ENCODE measurements at regions not wholly inside any gene's neighbourhood (a gene's known extent, or its start where the extent isn't known, plus 50 kb on each side); places are given as distances from the start of the nearest gene placed in this dataset.

DNA sequence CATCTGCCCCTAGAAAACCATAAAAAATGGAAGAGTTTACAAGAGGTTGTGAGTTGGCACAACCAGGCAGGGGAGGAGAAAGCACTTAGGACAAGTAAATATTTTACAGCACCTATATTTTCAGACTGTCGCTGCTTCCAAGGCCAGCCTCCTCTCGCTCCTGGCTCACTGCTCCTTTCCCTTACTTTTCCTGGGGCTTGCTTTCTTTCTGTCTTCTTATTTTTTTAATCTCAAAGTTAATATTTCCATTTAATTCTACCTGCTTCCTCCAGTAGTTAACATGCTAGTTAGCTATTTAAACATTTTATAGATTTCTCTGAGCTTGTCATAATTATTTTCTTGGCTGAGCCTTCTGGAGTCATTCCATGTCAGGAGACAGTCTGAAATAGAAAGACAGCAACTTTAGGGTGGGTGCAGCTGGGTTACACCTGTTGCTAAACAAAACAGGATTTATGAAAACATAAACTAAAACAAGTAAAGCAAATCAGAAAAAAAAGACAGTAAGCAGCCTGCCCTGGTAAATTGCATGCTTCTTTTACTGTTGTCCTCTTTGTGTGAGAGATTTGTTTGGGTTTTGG, 330.1 kb downstream of the DLEU7 start:
- WGBS, 3 donors: 18 to 34% (median 28%) methylated on average over 2 of the region's 2 CpGs
- TF ChIP-seq EP300 (IDR thresholded peaks at IDR 0.05) (no peak), POLR2A (IDR thresholded peaks at IDR 0.05) (no peak)
- TF ChIP-seq, protein P1, sequence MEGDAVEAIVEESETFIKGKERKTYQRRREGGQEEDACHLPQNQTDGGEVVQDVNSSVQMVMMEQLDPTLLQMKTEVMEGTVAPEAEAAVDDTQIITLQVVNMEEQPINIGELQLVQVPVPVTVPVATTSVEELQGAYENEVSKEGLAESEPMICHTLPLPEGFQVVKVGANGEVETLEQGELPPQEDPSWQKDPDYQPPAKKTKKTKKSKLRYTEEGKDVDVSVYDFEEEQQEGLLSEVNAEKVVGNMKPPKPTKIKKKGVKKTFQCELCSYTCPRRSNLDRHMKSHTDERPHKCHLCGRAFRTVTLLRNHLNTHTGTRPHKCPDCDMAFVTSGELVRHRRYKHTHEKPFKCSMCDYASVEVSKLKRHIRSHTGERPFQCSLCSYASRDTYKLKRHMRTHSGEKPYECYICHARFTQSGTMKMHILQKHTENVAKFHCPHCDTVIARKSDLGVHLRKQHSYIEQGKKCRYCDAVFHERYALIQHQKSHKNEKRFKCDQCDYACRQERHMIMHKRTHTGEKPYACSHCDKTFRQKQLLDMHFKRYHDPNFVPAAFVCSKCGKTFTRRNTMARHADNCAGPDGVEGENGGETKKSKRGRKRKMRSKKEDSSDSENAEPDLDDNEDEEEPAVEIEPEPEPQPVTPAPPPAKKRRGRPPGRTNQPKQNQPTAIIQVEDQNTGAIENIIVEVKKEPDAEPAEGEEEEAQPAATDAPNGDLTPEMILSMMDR (IDR thresholded peaks at IDR 0.05): no peak
- no peaks in the 10 kb centered on the region for H3K36me3 ChIP-seq
- H3K9me3 ChIP-seq: peaks cover 0 to 2% of the 10 kb centered on the region in 2 donors
- intact Hi-C loops (cut with DNase I): loop anchor here in 1 of 4 donors (10.0 kb wide), 1 partner anchor 429 kb away; no protein-coding TSS in a partner anchor
- peak overlapping the region in 1 of 2 donors; percentile 55 for H3K27ac ChIP-seq
- H3K4me3 ChIP-seq: no peak overlapping the region
- no peak for DNase-seq
- H3K4me1 ChIP-seq (ENCODE audit: insufficient read depth): peaks cover 5% of the 10 kb centered on the region
- no peaks in the 10 kb centered on the region for H3K27me3 ChIP-seq

DNA sequence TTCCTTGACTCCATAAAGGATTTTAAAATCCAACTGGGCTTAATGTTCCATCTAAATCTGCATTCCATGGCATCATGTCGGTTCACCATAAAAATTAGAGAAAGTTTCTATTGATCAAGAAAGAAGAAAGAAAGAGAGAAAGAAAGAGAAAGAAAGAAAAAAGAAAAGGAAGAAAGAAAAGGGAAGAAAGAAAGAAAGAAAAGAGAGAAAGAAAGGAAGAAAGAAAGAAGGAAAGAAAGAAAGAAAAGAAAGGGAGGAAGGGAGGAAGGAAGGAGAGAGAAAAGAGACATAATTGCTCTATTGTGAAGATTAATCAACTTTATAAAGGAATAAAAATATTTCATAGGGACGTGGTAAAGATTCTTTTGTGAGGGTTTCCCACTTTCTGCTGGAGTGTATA, 329.2 kb downstream of the DLEU7 start:
- peaks cover 0 to 1% of the 10 kb centered on the region in 2 donors for H3K9me3 ChIP-seq
- WGBS, 3 donors: 90 to 92% (median 92%) methylated on average over 2 of the region's 2 CpGs
- H3K27ac ChIP-seq: no peak overlapping the region
- intact Hi-C loops (cut with DNase I): loop anchor here in 1 of 4 donors (10.0 kb wide), 1 partner anchor 429 kb away; no protein-coding TSS in a partner anchor
- no peak for DNase-seq
- H3K4me3 ChIP-seq: no peak overlapping the region
- no peaks in the 10 kb centered on the region for H3K36me3 ChIP-seq
- H3K27me3 ChIP-seq: no peaks in the 10 kb centered on the region
- peaks cover 4% of the 10 kb centered on the region for H3K4me1 ChIP-seq (ENCODE audit: insufficient read depth)
- TF ChIP-seq EP300 (IDR thresholded peaks at IDR 0.05): no peak
- TF ChIP-seq POLR2A (IDR thresholded peaks at IDR 0.05): no peak
- TF ChIP-seq, protein P1 (IDR thresholded peaks at IDR 0.05): no peak

DNA sequence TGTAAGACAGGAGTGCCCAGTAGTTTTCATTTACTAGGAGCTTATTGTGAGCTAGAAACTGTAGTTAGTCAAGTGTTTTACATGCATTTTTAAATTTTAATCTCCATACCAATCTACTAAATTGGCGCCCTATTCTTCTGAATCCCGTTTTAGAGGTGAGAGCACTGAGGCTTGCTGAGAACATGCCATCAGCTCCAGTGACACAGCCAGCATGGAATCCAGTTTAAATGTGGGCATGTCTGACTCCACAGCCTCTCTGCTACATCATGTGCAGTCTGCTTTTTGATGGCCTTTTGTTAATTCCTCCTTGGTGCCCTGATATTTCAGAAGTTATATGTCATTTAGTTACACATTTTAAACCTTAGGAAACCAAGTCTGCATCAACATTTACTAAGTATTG, 325.4 kb downstream of the DLEU7 start:
- Histone ChIP-seq H3K27me3 (no peaks in the 10 kb centered on the region), H3K27ac (no peak overlapping the region), H3K9me3 (no peaks in the 10 kb centered on the region), H3K4me1 (ENCODE audit: insufficient read depth) (peaks cover 6% of the 10 kb centered on the region), H3K36me3 (no peaks in the 10 kb centered on the region), H3K4me3 (no peak overlapping the region)
- intact Hi-C loops (cut with DNase I): loop anchor here in 1 of 4 donors (10.0 kb wide), 1 partner anchor 433 kb away; no protein-coding TSS in a partner anchor
- TF ChIP-seq, protein P1 (IDR thresholded peaks at IDR 0.05): no peak
- no peak for DNase-seq
- 91 to 96% (median 92%) methylated on average over 2 of the region's 2 CpGs for WGBS, 3 donors

DNA sequence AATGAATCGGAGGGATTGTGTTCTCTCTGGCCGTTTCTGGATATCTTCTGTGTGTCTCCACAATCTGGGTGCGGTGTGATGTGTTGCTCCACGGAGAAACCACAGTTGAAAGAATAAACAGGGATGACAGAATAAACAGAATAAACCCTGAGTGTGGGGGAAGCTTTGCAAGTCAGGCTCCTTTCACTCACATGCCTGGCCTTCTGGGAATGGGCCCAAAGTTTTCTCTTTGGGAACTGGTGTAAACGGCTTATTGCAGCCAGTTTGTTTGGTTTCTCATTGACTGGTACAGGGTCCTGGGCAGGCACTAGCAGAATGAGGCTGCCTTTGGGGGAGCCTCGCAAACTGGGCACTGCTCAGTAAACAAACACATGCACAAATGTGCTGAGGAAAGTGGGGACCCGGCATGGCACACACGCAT, 324.7 kb downstream of the DLEU7 start:
- no peak overlapping the region for H3K4me3 ChIP-seq
- intact Hi-C loops (cut with DNase I): loop anchor here in 1 of 4 donors (10.0 kb wide), 1 partner anchor 434 kb away; no protein-coding TSS in a partner anchor
- peaks cover 5% of the 10 kb centered on the region for H3K4me1 ChIP-seq (ENCODE audit: insufficient read depth)
- H3K9me3 ChIP-seq: no peaks in the 10 kb centered on the region
- no peak for DNase-seq
- H3K27me3 ChIP-seq: no peaks in the 10 kb centered on the region
- TF ChIP-seq, protein P1 (IDR thresholded peaks at IDR 0.05): no peak
- TF ChIP-seq EP300 (IDR thresholded peaks at IDR 0.05) (no peak), POLR2A (IDR thresholded peaks at IDR 0.05) (no peak)
- H3K36me3 ChIP-seq: no peaks in the 10 kb centered on the region
- 50 to 64% (median 56%) methylated on average over 8 of the region's 8 CpGs for WGBS, 3 donors
- H3K27ac ChIP-seq: no peak overlapping the region

Data from ovary (tissue), 7 donors.